ENCODE measurements at regions not wholly inside any gene's neighbourhood (a gene's known extent, or its start where the extent isn't known, plus 50 kb on each side); places are given as distances from the start of the nearest gene placed in this dataset.

DNA sequence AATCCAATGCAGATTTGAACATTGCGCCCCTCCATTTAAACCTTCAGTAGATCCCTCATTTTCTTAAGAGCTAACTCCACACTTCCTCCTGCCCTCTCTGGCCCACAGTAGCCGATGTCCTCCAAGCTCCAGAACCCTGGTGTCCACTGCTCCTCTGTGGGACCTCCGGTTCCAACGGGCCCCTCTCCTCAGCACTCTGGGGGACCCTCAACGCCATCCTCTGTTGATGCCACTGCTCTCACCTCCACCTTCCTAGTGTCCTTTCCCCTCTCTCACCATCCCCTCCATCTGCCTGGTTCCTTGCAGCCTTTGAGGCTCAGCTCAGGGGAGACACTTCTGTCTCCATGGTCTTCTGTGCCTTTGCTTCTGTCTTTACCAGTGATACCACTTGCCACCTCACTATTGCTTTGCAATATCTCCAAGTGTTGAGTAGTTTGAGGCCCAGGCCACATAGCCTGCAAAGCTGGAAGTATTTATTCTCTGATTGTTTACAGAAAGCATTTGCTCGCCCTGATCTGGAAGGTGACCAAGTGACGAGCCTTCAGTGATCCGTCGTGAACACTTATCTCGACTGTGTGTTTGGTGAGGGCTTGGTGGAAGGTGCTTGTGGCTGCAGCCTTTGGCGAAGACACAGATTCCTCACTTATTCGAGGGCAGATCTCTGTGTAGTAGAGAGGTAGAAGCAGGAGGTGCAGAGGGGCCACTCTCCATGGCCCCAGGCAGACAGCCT, 104.8 kb upstream of the SHH start:
- Histone ChIP-seq H3K4me1 (ENCODE audit: control insufficient read depth, insufficient read depth, low read length) (peaks cover 6% of the 10 kb centered on the region; the same call in 1 of the 2 replicates), H3K27me3 (ENCODE audit: control insufficient read depth, insufficient read depth, low read length) (no peaks in the 10 kb centered on the region; the same call in 1 of the 2 replicates), H3K36me3 (ENCODE audit: control insufficient read depth, insufficient read depth, low read length) (no peaks in the 10 kb centered on the region), H3K4me3 (ENCODE audit: low read depth, low read length) (no peak overlapping the region), H3K9me3 (ENCODE audit: control insufficient read depth, insufficient read depth, low read depth, low read length) (peaks cover 4% of the 10 kb centered on the region; the same call in 1 of the 2 replicates), H3K27ac (ENCODE audit: low read depth, low read length) (no peak overlapping the region), H3K9ac (ENCODE audit: low read length) (no peak overlapping the region)

DNA sequence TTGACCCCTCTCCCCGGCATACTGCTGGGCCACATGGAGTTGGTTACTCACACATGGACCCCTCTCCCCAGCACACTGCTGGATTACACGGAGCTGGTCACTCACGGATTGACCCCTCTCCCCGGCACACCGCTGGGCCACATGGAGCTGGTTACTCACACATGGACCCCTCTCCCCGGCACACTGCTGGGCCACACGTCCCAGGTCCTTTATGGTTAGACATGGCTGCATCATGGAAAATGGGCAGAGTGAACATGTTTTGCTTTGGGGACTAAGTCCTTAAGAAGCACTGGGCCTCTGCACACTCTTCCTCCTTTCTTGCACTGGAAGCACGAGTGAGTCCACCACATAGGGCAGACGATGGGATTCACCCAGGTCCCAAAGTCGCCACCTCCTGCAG, 102.1 kb upstream of the SHH start:
- Histone ChIP-seq H3K27ac (ENCODE audit: low read depth, low read length) (no peak overlapping the region), H3K4me1 (ENCODE audit: control insufficient read depth, insufficient read depth, low read length) (no peaks in the 10 kb centered on the region), H3K27me3 (ENCODE audit: control insufficient read depth, insufficient read depth, low read length) (no peaks in the 10 kb centered on the region; the same call in 1 of the 2 replicates), H3K4me3 (ENCODE audit: low read depth, low read length) (no peak overlapping the region), H3K9me3 (ENCODE audit: control insufficient read depth, insufficient read depth, low read depth, low read length) (peaks cover 18% of the 10 kb centered on the region), H3K9ac (ENCODE audit: low read length) (no peak overlapping the region), H3K36me3 (ENCODE audit: control insufficient read depth, insufficient read depth, low read length) (no peaks in the 10 kb centered on the region)

DNA sequence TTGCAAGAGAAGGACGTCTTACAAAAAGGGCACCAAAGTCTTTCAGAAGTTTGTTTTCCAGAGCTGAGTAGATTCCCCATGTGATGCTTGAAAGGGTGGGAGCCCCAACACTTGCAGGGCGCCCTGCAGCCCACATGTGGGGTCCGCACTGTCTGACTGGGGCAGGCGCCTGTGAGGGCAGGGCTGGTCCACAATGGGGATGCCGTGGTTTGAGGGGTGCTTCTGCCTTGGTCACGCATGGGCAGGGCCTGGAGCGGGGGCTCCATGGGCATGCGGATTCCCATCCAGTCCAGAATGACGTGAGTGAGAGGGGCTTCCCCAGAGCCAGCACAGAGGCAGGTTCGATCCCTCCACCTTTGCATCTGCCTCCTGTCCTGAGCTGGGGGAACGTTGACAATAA, 101.5 kb upstream of the SHH start:
- no peaks in the 10 kb centered on the region; the same call in 1 of the 2 replicates for H3K27me3 ChIP-seq (ENCODE audit: control insufficient read depth, insufficient read depth, low read length)
- no peak overlapping the region for H3K27ac ChIP-seq (ENCODE audit: low read depth, low read length)
- H3K36me3 ChIP-seq (ENCODE audit: control insufficient read depth, insufficient read depth, low read length): no peaks in the 10 kb centered on the region
- H3K4me1 ChIP-seq (ENCODE audit: control insufficient read depth, insufficient read depth, low read length): no peaks in the 10 kb centered on the region
- H3K9ac ChIP-seq (ENCODE audit: low read length): no peak overlapping the region
- peaks cover 18% of the 10 kb centered on the region for H3K9me3 ChIP-seq (ENCODE audit: control insufficient read depth, insufficient read depth, low read depth, low read length)
- H3K4me3 ChIP-seq (ENCODE audit: low read depth, low read length): no peak overlapping the region

DNA sequence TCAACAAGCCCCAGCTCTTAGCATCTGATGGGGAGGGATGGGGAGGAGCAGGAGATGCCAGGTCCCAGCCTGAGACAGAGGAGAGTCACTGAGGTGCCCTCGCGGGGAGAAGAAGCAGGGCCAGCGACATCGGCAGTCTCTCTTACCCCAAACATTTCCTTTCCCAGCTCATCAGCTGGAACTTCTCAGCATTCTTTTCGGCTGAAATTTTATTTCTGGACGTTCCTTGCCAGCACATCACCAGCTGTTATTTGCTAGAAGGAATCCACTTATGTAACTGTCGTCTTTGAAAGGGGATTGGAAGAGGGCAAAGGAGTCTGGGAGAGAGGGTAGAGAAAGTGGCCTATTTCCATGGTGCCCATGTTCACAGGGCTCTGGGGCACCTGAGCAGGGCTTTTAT, 101.0 kb upstream of the SHH start:
- Histone ChIP-seq H3K27ac (ENCODE audit: low read depth, low read length) (no peak overlapping the region), H3K36me3 (ENCODE audit: control insufficient read depth, insufficient read depth, low read length) (no peaks in the 10 kb centered on the region), H3K4me1 (ENCODE audit: control insufficient read depth, insufficient read depth, low read length) (peaks cover 3% of the 10 kb centered on the region; the same call in 1 of the 2 replicates), H3K27me3 (ENCODE audit: control insufficient read depth, insufficient read depth, low read length) (no peaks in the 10 kb centered on the region; the same call in 1 of the 2 replicates), H3K4me3 (ENCODE audit: low read depth, low read length) (no peak overlapping the region), H3K9me3 (ENCODE audit: control insufficient read depth, insufficient read depth, low read depth, low read length) (peaks cover 18% of the 10 kb centered on the region), H3K9ac (ENCODE audit: low read length) (no peak overlapping the region)

DNA sequence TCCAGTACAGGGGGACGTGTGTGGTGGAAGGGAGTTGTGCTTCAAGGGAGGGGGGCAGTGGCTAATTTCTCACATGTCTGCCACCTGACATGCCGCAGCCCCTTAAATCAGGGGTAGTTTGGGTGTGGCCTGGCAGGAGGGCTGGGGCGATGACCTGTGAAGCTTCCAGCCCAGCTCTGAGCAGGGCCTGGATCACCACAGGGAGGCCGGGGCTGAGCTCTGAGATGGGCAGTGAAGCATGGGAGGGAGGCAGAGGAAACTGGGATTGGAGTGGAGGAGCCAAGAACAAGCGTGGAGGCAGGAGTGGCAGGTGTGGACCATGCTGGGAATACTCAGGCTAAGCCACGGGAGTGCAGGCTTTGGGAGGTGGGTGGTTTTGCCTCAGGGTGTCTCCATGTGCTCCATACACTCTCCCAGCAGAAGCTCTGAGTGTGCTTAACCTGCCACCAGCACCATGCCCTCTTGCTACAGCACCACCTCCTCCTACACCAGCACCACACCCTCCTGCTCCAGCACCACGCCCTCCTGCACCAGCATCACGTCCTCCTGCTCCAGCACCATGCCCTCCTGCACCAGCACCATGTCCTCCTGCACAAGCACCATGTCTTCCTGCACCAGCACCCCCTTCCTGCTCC, 99.3 kb upstream of the SHH start:
- no peaks in the 10 kb centered on the region for H3K27me3 ChIP-seq (ENCODE audit: control insufficient read depth, insufficient read depth, low read length)
- H3K9me3 ChIP-seq (ENCODE audit: control insufficient read depth, insufficient read depth, low read depth, low read length): peaks cover 18% of the 10 kb centered on the region
- H3K9ac ChIP-seq (ENCODE audit: low read length): no peak overlapping the region
- peaks cover 5% of the 10 kb centered on the region; the same call in 1 of the 2 replicates for H3K4me1 ChIP-seq (ENCODE audit: control insufficient read depth, insufficient read depth, low read length)
- no peaks in the 10 kb centered on the region for H3K36me3 ChIP-seq (ENCODE audit: control insufficient read depth, insufficient read depth, low read length)
- no peak overlapping the region for H3K27ac ChIP-seq (ENCODE audit: low read depth, low read length)
- no peak overlapping the region for H3K4me3 ChIP-seq (ENCODE audit: low read depth, low read length)

DNA sequence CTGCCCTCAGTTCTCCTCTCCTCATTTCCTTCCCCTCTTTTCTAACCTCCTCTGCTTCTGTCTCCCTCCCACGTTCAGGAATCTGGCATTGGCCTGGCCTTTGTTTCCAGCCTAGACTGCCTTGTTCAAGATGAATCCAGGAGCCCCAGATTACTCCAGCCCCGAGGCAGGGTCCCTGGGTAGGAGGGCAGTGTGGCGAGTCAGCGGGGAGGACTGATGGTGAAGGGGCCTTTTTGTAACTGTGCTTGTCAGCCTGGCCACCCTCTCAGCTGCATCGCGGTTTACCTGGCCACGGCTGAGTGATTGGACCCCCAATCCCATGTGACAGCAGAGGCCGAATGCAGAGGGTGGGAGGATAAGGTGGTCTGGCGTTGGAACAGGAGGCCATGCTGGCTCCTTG, 96.1 kb upstream of the SHH start:
- Histone ChIP-seq H3K9ac (ENCODE audit: low read length) (no peak overlapping the region), H3K27me3 (ENCODE audit: control insufficient read depth, insufficient read depth, low read length) (no peaks in the 10 kb centered on the region), H3K27ac (ENCODE audit: low read depth, low read length) (no peak overlapping the region), H3K4me3 (ENCODE audit: low read depth, low read length) (no peak overlapping the region), H3K4me1 (ENCODE audit: control insufficient read depth, insufficient read depth, low read length) (peaks cover 5% of the 10 kb centered on the region; the same call in 1 of the 2 replicates), H3K9me3 (ENCODE audit: control insufficient read depth, insufficient read depth, low read depth, low read length) (peaks cover 22% of the 10 kb centered on the region), H3K36me3 (ENCODE audit: control insufficient read depth, insufficient read depth, low read length) (no peaks in the 10 kb centered on the region)

DNA sequence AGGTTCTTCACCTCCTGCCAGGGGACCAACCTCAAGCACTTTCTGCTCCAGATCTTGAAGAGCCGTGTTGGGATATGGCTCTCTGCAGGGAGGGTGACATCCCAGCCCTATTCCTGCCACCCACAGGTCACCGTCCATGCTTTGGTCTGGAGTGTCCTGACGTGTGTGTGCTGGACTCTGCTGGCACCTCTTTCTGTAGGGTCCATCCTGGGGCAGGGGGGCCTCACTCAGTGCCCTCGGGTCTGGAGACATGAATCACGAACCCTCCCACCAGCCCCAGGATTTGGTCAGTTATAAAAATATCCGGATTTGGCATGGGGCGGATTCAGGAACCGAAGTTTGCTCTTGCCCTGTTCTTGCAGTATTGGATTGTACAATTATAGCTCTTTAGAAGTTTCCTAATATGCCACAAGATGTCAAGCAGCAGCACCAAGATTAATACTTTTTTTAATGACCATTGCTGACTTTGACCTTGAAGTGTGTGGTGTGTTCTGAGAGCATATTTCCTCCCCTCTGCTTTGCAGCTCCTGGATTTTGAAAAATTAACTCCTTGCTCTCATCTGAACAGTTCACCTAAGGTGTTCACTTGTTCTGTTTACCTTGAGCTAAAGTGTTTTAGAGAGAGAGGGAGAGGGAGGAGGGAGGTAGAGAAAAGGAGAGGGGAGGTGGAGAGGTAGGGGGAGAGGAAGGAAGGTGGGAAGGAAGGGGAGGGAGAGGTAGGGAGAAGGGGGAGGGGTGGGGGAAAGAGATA, 95.4 kb upstream of the SHH start:
- no peaks in the 10 kb centered on the region for H3K36me3 ChIP-seq (ENCODE audit: control insufficient read depth, insufficient read depth, low read length)
- H3K27me3 ChIP-seq (ENCODE audit: control insufficient read depth, insufficient read depth, low read length): no peaks in the 10 kb centered on the region
- no peak overlapping the region for H3K9ac ChIP-seq (ENCODE audit: low read length)
- H3K27ac ChIP-seq (ENCODE audit: low read depth, low read length): no peak overlapping the region
- H3K4me3 ChIP-seq (ENCODE audit: low read depth, low read length): no peak overlapping the region
- peaks cover 5% of the 10 kb centered on the region; the same call in 1 of the 2 replicates for H3K4me1 ChIP-seq (ENCODE audit: control insufficient read depth, insufficient read depth, low read length)
- H3K9me3 ChIP-seq (ENCODE audit: control insufficient read depth, insufficient read depth, low read depth, low read length): peaks cover 19% of the 10 kb centered on the region

DNA sequence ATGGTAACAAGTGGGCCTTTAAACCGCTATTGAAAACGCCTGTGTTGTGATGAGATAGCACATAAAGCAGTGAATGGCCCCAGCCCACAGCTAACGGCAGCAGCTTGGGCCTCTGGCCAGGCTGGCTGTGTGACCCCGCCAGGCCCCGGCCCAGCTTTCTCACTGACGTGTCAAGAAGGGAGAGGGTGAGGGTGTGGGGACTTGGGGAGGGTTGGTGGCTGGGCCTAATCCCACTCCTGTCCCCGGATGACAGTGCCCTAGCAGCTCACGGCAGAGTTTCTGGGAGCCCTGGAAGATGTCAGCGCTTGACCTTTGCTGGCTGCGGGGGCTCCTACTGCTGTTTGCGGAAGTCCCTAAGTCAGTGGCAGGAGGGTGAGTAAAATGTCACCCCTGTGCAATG, 88.9 kb upstream of the SHH start:
- no peaks in the 10 kb centered on the region for H3K27me3 ChIP-seq (ENCODE audit: control insufficient read depth, insufficient read depth, low read length)
- H3K36me3 ChIP-seq (ENCODE audit: control insufficient read depth, insufficient read depth, low read length): no peaks in the 10 kb centered on the region
- no peak overlapping the region for H3K9ac ChIP-seq (ENCODE audit: low read length)
- H3K27ac ChIP-seq (ENCODE audit: low read depth, low read length): no peak overlapping the region
- no peak overlapping the region for H3K4me3 ChIP-seq (ENCODE audit: low read depth, low read length)
- peaks cover 16% of the 10 kb centered on the region for H3K9me3 ChIP-seq (ENCODE audit: control insufficient read depth, insufficient read depth, low read depth, low read length)
- H3K4me1 ChIP-seq (ENCODE audit: control insufficient read depth, insufficient read depth, low read length): no peaks in the 10 kb centered on the region

DNA sequence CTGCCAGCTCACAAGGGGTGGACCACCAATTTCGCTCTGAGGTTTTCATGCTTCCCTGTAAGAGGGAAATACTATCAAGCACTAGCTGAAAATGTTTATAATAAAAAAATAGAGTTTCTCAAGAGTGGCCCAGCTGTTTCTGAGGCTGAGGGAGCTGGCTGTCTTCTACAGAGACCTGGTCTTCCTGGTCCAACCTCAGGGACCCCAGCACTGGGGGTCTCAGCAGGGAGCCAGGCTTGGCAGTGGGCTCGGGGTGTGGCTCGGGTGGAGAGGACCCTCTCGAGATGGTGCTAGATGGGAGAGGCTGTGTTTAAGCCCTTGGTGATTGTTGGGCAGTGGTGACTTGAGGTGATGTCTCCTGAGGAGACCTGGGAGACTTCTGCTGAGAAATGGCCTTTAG, 87.3 kb upstream of the SHH start:
- Histone ChIP-seq H3K4me3 (ENCODE audit: low read depth, low read length) (no peak overlapping the region), H3K4me1 (ENCODE audit: control insufficient read depth, insufficient read depth, low read length) (no peaks in the 10 kb centered on the region), H3K27ac (ENCODE audit: low read depth, low read length) (no peak overlapping the region), H3K9ac (ENCODE audit: low read length) (no peak overlapping the region), H3K27me3 (ENCODE audit: control insufficient read depth, insufficient read depth, low read length) (no peaks in the 10 kb centered on the region), H3K9me3 (ENCODE audit: control insufficient read depth, insufficient read depth, low read depth, low read length) (peaks cover 16% of the 10 kb centered on the region), H3K36me3 (ENCODE audit: control insufficient read depth, insufficient read depth, low read length) (no peaks in the 10 kb centered on the region)

DNA sequence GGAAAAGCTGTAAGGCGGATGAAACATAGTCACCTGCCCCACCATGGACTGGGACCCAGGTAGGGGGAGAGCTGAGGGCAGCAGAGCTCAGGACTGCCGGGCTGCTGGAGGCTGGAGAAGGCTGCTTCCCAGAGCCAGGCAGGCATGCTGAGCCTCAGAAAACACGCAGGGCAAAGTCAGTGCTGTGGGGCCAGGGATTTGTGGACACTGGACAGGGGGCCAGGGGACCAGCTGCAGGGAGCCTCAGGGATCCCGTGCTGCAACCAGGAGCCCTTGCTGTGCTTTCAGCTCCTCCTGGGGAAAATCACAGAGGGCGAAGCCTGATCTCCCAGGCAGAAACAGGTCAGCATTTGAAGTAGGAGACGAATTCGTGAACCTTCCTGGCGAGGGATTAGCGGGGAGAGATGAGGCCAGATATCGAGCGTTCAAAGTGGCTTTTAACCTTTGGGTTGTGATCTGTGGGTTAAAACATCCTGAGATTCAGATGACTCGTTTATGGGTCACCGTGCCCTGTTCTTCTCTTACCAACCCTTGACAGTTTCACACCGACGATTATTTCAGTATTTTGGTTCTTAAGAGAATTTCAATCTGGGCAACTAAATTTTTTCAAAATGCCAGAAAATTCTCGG, 85.6 kb upstream of the SHH start:
- H3K9me3 ChIP-seq (ENCODE audit: control insufficient read depth, insufficient read depth, low read depth, low read length): peaks cover 12% of the 10 kb centered on the region
- no peak overlapping the region for H3K4me3 ChIP-seq (ENCODE audit: low read depth, low read length)
- H3K27me3 ChIP-seq (ENCODE audit: control insufficient read depth, insufficient read depth, low read length): no peaks in the 10 kb centered on the region
- no peaks in the 10 kb centered on the region for H3K36me3 ChIP-seq (ENCODE audit: control insufficient read depth, insufficient read depth, low read length)
- H3K27ac ChIP-seq (ENCODE audit: low read depth, low read length): no peak overlapping the region
- H3K9ac ChIP-seq (ENCODE audit: low read length): no peak overlapping the region
- no peaks in the 10 kb centered on the region for H3K4me1 ChIP-seq (ENCODE audit: control insufficient read depth, insufficient read depth, low read length)

All from HUES6 (cell line).